ENCODE measurements at regions not wholly inside any gene's neighbourhood (a gene's known extent, or its start where the extent isn't known, plus 50 kb on each side); places are given as distances from the start of the nearest gene placed in this dataset.
"Not testable (repeated sequence)": the region's sequence is repeated elsewhere in the genome, so short reads cannot be mapped to it uniquely, and the experiment has no call there.

DNA sequence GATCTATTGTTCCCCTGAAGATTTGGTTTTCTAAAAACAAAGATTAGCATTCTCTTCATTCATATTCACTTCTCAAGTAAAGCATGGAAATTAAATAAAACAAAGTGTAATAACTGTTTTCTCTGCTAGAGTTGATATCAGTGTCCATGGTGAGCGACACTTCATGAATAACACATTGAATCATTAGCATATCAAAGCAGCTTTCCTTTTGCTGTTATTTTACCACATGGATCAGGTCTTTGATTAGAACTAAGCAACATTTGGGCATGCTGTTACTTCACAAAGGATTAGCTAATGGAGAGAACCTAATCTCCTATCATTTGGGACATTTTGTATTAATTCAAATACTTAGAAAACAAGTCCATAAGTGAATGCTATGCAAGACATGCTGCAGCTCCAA is 368.8 kb upstream of the CDH19 start:
- no peak for DNase-seq (ENCODE audit: low read depth, low spot score)
- no peak overlapping the region for H3K4me3 ChIP-seq (ENCODE audit: low read length)

DNA sequence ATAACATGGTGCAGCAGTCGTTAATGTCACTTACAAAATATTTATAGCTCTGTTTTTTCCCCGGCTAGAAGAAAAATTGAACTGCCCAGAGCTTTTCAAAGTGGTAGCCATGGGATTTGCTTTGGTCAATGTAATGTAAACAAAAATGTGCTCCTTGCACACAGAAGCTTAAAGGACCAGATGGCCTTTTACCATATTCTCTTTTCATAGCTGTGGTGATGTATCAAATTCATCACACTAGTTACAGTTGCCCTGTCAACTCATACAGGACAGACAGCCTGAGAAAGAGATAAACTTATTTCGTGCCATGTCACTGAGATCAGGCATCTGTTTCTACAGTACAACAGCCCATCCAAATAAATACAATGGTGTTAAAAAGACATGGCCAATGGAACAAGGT is 368.1 kb upstream of the CDH19 start:
- no peak overlapping the region for H3K4me3 ChIP-seq (ENCODE audit: low read length)
- no peak for DNase-seq (ENCODE audit: low read depth, low spot score)

DNA sequence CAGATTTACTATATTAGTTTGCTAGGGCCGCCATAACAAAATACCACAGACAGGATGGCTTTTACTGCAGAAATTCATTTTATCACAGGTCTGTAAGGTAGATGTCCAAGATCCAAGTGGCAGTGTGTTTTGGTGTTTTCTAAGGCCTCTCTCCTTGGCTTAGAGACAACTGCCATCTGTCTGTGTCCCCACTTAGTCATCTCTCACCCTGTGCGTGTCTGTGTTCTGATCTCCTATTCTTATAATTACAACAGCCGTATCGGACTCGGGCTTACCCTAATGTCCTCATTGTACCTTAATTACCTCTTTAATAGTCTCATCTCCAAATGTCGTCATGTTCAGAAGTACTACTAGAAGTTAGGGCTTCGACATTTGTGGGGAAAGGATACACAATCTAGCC is 362.3 kb upstream of the CDH19 start:
- no peak overlapping the region for H3K4me3 ChIP-seq (ENCODE audit: low read length)
- DNase-seq (ENCODE audit: low read depth, low spot score) = no peak

GRCh38 chr18:66958309-66958708 is 354.4 kb upstream of the CDH19 start:
- DNase-seq (ENCODE audit: low read depth, low spot score) = no peak
- H3K4me3 ChIP-seq (ENCODE audit: low read length) = no peak overlapping the region

DNA sequence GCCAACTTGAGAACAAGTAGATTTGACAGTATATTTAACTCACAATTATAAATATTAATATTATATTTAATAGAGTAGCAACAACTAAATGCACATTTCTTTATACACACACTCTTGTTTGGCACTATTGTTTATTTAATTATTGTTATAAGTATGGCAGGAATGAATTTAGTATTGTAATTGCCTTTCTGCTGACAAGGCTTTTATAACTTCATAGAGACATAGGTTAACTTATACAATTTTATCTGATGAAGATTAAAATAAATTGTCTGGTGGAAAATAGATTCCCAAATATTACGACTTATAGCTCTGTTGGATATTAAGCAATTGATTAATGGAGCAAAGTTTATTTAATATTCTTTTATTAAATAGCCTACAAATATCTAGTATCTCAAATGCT is 347.9 kb upstream of the CDH19 start:
- DNase-seq (ENCODE audit: low read depth, low spot score) = no peak
- H3K4me3 ChIP-seq (ENCODE audit: low read length) = no peak overlapping the region

- no peak overlapping the region for H3K4me3 ChIP-seq (ENCODE audit: low read length)
- DNase-seq (ENCODE audit: low read depth, low spot score) = no peak
These were observed 345.5 kb upstream of the CDH19 start for GRCh38 chr18:66949419-66949818.

DNA sequence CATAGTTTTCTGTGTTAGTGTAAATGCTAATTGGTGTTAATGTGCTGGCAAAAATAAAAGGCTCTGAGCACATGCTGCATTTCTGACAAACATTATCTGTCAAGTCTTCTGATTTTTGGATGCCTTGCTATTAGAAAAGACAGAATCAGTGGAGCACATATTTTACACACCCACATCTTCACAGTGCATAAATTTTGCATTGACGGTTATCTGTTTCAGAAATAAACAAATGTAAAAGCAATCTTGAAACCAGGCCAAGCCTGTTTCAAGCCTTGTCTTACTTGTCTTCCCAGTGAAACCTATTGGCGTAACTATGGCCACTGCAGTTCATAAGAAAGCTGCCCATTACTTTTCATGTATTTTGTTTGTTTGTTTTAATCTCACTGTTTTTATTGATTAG is 333.7 kb upstream of the CDH19 start:
- DNase-seq (ENCODE audit: low read depth, low spot score) = no peak
- H3K4me3 ChIP-seq (ENCODE audit: low read length) = no peak overlapping the region

- no peak for DNase-seq (ENCODE audit: low read depth, low spot score)
- no peak overlapping the region for H3K4me3 ChIP-seq (ENCODE audit: low read length)
These were observed 327.1 kb upstream of the CDH19 start for GRCh38 chr18:66931010-66931409.

GRCh38 chr18:66916834-66917233 is 312.9 kb upstream of the CDH19 start:
- no peak overlapping the region for H3K4me3 ChIP-seq (ENCODE audit: low read length)
- DNase-seq (ENCODE audit: low read depth, low spot score) = no peak

DNA sequence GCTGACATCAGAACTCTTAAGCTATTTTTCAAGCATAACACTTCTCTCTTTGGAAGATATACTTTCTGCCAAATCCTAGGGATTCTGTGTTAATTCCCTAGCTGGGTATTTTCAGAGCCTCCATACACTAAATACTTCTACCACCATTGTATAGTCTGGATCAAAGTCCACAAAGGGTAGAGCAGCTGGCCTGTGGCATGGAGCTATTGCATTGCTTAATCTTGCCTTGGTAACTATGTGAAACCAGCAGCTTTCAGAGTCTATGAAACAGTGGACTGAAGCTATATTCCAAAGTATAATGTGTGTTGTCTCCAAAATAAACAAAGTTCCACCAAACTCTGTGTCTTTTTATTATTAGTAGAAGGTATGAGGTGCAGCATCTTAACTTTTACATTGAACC is 296.9 kb upstream of the CDH19 start:
- H3K4me3 ChIP-seq (ENCODE audit: low read length) = no peak overlapping the region
- DNase-seq (ENCODE audit: low read depth, low spot score) = no peak

DNA sequence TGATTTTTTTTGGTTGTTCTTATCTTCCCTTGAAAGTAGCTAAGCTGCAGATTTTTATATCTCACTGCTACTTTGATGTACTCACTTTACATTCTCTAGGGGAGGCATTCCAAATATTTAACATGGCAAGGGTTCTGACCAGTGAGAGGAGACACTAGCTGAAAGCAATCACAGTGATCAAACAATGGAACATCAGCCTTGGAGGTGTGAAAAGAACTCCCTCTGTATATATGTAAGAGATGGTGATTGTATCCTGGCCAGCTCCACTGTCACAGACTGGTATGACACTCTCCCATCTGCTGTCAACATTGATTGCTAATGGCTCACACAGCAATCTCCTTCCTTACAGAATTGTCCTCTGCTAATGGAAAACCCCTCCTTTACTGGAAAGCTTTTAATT is 291.7 kb upstream of the CDH19 start:
- no peak for DNase-seq (ENCODE audit: low read depth, low spot score)
- no peak overlapping the region for H3K4me3 ChIP-seq (ENCODE audit: low read length)

DNA sequence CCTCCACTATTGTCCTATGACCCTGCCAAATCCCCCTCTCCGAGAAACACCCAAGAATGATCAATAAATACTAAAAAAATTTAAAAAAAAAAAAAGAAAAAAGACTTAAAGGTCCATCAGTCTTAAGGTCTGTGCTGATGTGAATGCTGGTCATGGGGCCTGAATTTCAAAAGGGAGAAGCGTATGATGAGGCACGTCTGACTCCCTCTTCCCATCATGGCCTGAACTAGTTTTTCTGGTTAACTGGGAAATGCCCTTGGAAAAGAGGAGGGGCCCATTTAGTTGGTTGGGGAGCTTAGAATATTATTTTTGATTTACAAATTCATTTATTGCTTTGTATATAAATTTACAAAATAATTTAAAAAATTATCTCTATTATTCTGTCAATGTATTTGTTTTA is 291.0 kb upstream of the CDH19 start:
- H3K4me3 ChIP-seq (ENCODE audit: low read length) = no peak overlapping the region
- DNase-seq (ENCODE audit: low read depth, low spot score) = no peak

DNA sequence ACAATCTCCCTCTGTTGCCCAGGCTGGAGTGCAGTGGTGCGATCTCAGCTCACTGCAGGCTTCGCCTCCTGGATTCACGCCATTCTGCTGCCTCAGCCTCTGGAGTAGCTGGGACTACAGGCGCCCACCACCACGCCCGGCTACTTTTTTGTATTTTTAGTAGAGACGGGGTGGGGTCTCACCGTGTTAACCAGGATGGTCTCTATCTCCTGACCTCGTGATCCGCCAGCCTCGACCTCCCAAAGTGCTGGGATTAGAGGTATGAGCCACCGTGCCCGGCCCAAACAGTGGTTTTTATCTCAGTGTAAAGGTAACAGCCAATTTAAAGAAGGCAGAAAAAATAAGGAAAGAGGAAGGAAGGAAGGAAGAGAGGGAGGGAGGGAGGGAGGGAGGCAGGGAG is 288.5 kb upstream of the CDH19 start:
- not testable (repeated sequence) for DNase-seq (ENCODE audit: low read depth, low spot score); H3K4me3 ChIP-seq (ENCODE audit: low read length)

GRCh38 chr18:66874812-66875474 is 271.1 kb upstream of the CDH19 start:
- no peak overlapping the region for H3K4me3 ChIP-seq (ENCODE audit: low read length)
- no peak for DNase-seq (ENCODE audit: low read depth, low spot score)

DNA sequence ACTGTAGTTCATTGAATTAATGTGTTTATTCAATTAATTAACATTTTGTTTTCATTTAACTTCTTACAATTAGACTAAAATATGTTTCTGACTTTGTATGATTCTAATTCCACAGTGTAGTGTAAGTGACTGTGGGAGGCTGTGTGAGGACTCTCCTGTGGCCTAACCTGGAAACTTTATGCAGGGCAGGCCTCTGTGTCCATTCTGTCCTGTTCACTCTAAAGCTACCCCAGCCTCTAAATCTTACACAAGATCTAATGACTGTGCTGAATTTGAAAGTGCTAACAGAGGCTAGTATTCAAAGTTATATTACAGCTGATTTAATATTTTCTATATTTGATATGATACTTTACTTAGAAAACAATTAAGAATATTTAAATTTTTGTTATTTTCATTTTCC is 270.5 kb upstream of the CDH19 start:
- no peak overlapping the region for H3K4me3 ChIP-seq (ENCODE audit: low read length)
- DNase-seq (ENCODE audit: low read depth, low spot score) = no peak

DNA sequence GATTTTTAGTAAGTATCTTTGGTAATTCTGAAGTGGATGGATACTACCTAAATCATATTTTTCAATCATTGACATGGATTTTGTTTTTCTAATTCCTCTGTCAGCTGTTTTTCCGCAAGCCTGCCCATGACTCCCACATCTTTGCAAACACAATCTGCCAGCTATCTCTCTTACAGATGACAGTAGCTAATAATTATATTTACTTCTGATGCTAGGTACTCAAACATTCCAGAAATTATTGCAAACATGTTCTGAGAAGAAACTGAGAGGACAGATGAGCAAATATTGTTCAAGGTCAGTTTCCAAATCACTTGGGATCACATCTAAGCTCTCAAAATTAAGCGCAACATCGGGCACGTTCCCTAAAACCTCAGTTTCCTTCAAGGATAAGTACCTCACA is 270.0 kb upstream of the CDH19 start:
- H3K4me3 ChIP-seq (ENCODE audit: low read length) = no peak overlapping the region
- no peak for DNase-seq (ENCODE audit: low read depth, low spot score)

GRCh38 chr18:66872277-66872676 is 268.4 kb upstream of the CDH19 start:
- peak; percentile 2 for DNase-seq (ENCODE audit: low read depth, low spot score)
- no peak overlapping the region for H3K4me3 ChIP-seq (ENCODE audit: low read length)

DNA sequence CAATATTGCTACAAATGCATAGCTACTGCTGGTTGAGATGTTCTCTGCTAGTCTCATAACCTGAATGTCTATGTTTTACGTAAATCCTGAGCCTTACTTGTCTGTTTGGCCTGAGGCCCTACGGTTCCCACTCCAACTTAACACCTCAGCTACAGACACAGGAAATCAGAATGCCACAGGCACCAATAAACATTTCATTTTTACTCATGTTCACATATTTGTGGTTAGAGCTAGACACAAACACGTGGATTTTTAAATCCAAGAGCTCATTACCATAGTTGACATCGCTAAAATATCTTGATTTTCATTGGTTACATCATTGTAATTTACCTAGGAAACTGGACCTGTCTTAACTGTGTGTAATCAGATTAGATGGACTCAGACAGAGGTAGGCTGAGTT is 263.8 kb upstream of the CDH19 start:
- DNase-seq (ENCODE audit: low read depth, low spot score) = peak; percentile 3
- no peak overlapping the region for H3K4me3 ChIP-seq (ENCODE audit: low read length)

DNA sequence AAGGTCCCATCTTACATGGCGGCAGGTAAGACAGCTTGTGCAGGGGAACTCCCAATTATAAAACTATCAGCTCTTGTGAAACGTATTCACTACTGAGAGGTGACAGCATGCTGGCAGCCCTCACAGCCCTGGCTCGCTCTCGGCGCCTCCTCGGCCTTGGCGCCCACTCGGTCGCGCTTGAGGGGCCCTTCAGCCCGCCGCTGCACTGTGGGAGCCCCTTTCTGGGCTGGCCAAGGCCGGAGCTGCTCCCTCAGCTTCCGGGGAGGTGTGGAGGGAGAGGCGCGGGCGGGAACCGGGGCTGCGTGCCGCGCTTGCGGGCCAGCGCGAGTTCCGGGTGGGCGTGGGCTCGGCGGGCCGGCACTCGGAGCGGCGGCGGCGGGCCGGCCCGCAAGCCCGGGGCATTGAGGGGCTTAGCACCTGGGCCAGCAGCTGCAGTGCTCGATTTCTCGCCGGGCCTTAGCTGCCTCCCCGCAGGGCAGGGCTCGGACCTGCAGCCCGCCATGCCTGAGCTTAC is 262.6 kb upstream of the CDH19 start:
- not testable (repeated sequence) for DNase-seq (ENCODE audit: low read depth, low spot score); H3K4me3 ChIP-seq (ENCODE audit: low read length)

- DNase-seq (ENCODE audit: low read depth, low spot score) = no peak
These were observed 234.6 kb upstream of the CDH19 start for GRCh38 chr18:66838340-66838987.

DNA sequence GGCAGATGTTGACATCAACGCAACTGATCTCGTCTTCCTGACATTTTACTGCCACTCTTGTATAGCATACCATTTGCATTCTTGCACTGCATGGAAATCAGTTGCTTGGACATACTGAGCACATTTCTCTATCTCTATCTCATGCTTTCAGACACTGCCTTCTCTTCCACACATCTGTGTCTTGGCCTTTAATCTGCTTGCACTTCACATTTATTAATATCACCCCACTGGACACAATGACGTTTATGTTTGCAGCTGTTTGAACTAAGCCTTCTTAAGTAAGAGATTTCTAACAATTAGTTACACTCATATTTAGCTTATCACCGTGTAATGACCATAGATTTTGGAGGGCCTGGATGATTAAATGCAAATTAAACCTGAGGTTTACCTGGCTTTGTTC is 229.8 kb upstream of the CDH19 start:
- no peak overlapping the region for H3K4me3 ChIP-seq (ENCODE audit: low read length)
- no peak for DNase-seq (ENCODE audit: low read depth, low spot score)

More at GRCh38 chr18:66838340-66838987, 234.6 kb upstream of the CDH19 start:
- H3K4me3 ChIP-seq (ENCODE audit: low read length) = no peak overlapping the region
